Lower leg skin (tissue), 4 donors: ENCODE measurements at regions not wholly inside any gene's neighbourhood (a gene's known extent, or its start where the extent isn't known, plus 50 kb on each side); places are given as distances from the start of the nearest gene placed in this dataset.

Source experiments
- DNase-seq, 2 donors: peaks; one replicate each; pipeline ENCODE4 v3.0.0-alpha.2; 2019; ENCODE audit warnings: low spot score in 2 of 2
- H3K4me3 ChIP-seq: fragments of 200-600 bp; sonication (generic); 2 replicates; pipeline ENCODE4 v1.5.1; 2017; ENCODE audit warnings: mild to moderate bottlenecking, low read depth; ENCODE audit not compliant: poor library complexity, severe bottlenecking
- CTCF ChIP-seq, 3 donors: fragments of 450-650 bp; IDR thresholded peaks; one replicate each; pipeline ENCODE4 v1.5.1; 2016; ENCODE audit warnings: antibody characterized with exemption in 3 of 3, mild to moderate bottlenecking in 3 of 3, moderate library complexity in 2 of 3
- POLR2A ChIP-seq, 2 donors: fragments of 450-650 bp; IDR thresholded peaks; one replicate each; pipeline ENCODE4 v1.6.1; 2016 to 2017; ENCODE audit warnings: antibody characterized with exemption in 2 of 2, mild to moderate bottlenecking in 1 of 2, moderate library complexity in 1 of 2
- WGBS, 2 donors: methylation state at CpG; one replicate each; pipeline ENCODE4 v1.1.5; 2018; 5-methylcytosine and 5-hydroxymethylcytosine counted together
- intact Hi-C: fragments of 100-400 bp; cut with DNase I; formaldehyde crosslinking; loops from one replicate; pipeline ENCODE4 v1.15.0; 2023; ENCODE audit warnings: low total_unique reads

- H3K4me3 ChIP-seq, result no peak overlapping the region
- no peak for DNase-seq
- TF ChIP-seq CTCF (IDR thresholded peaks at IDR 0.05) (no peak), POLR2A (IDR thresholded peaks at IDR 0.05) (no peak)
- WGBS, 2 donors, result 87 to 96% methylated on average over 2 of the region's 2 CpGs
- intact Hi-C loops, result no loop called here
Measured at GRCh38 chr14:53758141-53758540, 198.5 kb downstream of the BMP4 start.

GRCh38 chr14:53757732-53758131, 198.9 kb downstream of the BMP4 start:
- DNase-seq, result no peak
- intact Hi-C loops, result no loop called here
- TF ChIP-seq CTCF (IDR thresholded peaks at IDR 0.05) (no peak), POLR2A (IDR thresholded peaks at IDR 0.05) (no peak)
- H3K4me3 ChIP-seq, result no peak overlapping the region

- intact Hi-C loops, result no loop called here
- H3K4me3 ChIP-seq, result no peak overlapping the region
- WGBS, 2 donors, result 74 to 75% methylated on average over 3 of the region's 3 CpGs
- no peak for TF ChIP-seq POLR2A (IDR thresholded peaks at IDR 0.05)
- TF ChIP-seq CTCF (IDR thresholded peaks at IDR 0.05), result no peak
- no peak for DNase-seq
Measured at GRCh38 chr14:53751650-53752049, 205.0 kb downstream of the BMP4 start.

- intact Hi-C loops, result no loop called here
- TF ChIP-seq POLR2A (IDR thresholded peaks at IDR 0.05) (no peak), CTCF (IDR thresholded peaks at IDR 0.05) (no peak)
- H3K4me3 ChIP-seq, result no peak overlapping the region
- WGBS, 2 donors, result 45 to 66% methylated on average over 1 of the region's 1 CpG
- no peak for DNase-seq
Measured at GRCh38 chr14:53748691-53749090, 207.9 kb downstream of the BMP4 start.

GRCh38 chr14:53744857-53745256, 211.8 kb downstream of the BMP4 start:
- no peak for TF ChIP-seq POLR2A (IDR thresholded peaks at IDR 0.05)
- no peak for TF ChIP-seq CTCF (IDR thresholded peaks at IDR 0.05)
- no peak overlapping the region for H3K4me3 ChIP-seq
- intact Hi-C loops, result no loop called here
- WGBS, 2 donors, result 43 to 52% methylated on average over 1 of the region's 1 CpG
- DNase-seq, result no peak

- no peak for TF ChIP-seq CTCF (IDR thresholded peaks at IDR 0.05)
- TF ChIP-seq POLR2A (IDR thresholded peaks at IDR 0.05), result no peak
- no peak for DNase-seq
- whole genome bisulfite sequencing, 2 donors, result 63 to 73% methylated on average over 5 of the region's 5 CpGs
- intact Hi-C loops, result no loop called here
- no peak overlapping the region for H3K4me3 ChIP-seq
Measured at GRCh38 chr14:53743371-53743770, 213.3 kb downstream of the BMP4 start.
